H1 (cell line): ENCODE measurements at regions not wholly inside any gene's neighbourhood (a gene's known extent, or its start where the extent isn't known, plus 50 kb on each side); places are given as distances from the start of the nearest gene placed in this dataset.

Source experiments
- CTCF ChIA-PET: fragments of 300-600 bp; sonication (Branson Sonifier 250); formaldehyde crosslinking; loops from one replicate; lab custom pipeline; 2021; ENCODE audit not compliant: partially characterized antibody; lab: Charles Lee
- POLR2A ChIA-PET: fragments of 300-600 bp; sonication (Branson Sonifier 250); formaldehyde crosslinking; loops from one replicate; lab custom pipeline; 2021; ENCODE audit warnings: inconsistent platforms; ENCODE audit not compliant: partially characterized antibody; lab: Charles Lee
- DNase-seq, 2 experiments: peaks; one replicate each; pipeline versions ENCODE4 v3.0.0 to v3.0.0-alpha.2; 2010 to 2022; ENCODE audit warnings: low spot score in 2 of 2, low read depth in 1 of 2, mixed read lengths in 1 of 2
- FAIRE-seq: peaks from 2 replicates; lab custom pipeline; 2011; peaks lifted over from hg19 to GRCh38; lab: Jason Lieb, UNC
- H2AFZ ChIP-seq: 2 replicates; pipeline ENCODE4 v1.8.1; 2012; ENCODE audit warnings: low read length, inconsistent platforms
- H2AK5ac ChIP-seq: 2 replicates; pipeline ENCODE4 v1.6.1; 2013; ENCODE audit warnings: low read depth, low read length
- H2BK120ac ChIP-seq: replicated peaks from 2 replicates; pipeline ENCODE3; 2013; ENCODE audit warnings: low read depth, low read length, inconsistent platforms
- H2BK12ac ChIP-seq: 2 replicates; pipeline ENCODE4 v1.6.1; 2013; ENCODE audit warnings: low read depth, low read length
- H2BK15ac ChIP-seq: 2 replicates; pipeline ENCODE4 v1.6.1; 2013; ENCODE audit warnings: low read length
- H2BK20ac ChIP-seq: 2 replicates; pipeline ENCODE4 v1.6.1; 2013; ENCODE audit warnings: low read length
- H2BK5ac ChIP-seq: 2 replicates; pipeline ENCODE4 v1.6.1; 2013; ENCODE audit warnings: low read depth, low read length
- H3K14ac ChIP-seq: 2 replicates; pipeline ENCODE4 v1.6.1; 2013; ENCODE audit warnings: inconsistent platforms; ENCODE audit not compliant: insufficient read length
- H3K18ac ChIP-seq: 2 replicates; pipeline ENCODE4 v1.6.1; 2013; ENCODE audit warnings: low read length; ENCODE audit errors: extremely low read depth
- H3K23ac ChIP-seq: 2 replicates; pipeline ENCODE4 v1.6.1; 2013; ENCODE audit warnings: inconsistent platforms; ENCODE audit not compliant: insufficient read length
- H3K23me2 ChIP-seq: 2 replicates; pipeline ENCODE4 v1.6.1; 2013; ENCODE audit warnings: low read depth, low read length
- H3K27ac ChIP-seq: 2 replicates; pipeline ENCODE4 v1.6.1; 2011; ENCODE audit warnings: low read depth, low read length, inconsistent platforms
- H3K27me3 ChIP-seq, 4 experiments: replicated peaks in 1 of 4; 1 replicate in 1 of 4; 2 replicates in 3 of 4; pipeline versions ENCODE4 v1.6.1 to v1.8.1; 2011 to 2013; ENCODE audit warnings: low read length in 3 of 4, mild to moderate bottlenecking in 3 of 4, inconsistent platforms in 2 of 4, mixed read lengths in 2 of 4, moderate library complexity in 1 of 4; ENCODE audit not compliant: control insufficient read depth in 3 of 4, insufficient read depth in 3 of 4; ENCODE audit errors: extremely low read depth in 1 of 4
- H3K36me3 ChIP-seq, 4 experiments: 2 replicates each; pipeline versions ENCODE4 v1.6.1 to v1.8.1; 2011 to 2013; ENCODE audit warnings: mild to moderate bottlenecking in 4 of 4, low read length in 3 of 4, moderate library complexity in 2 of 4, control low read depth in 1 of 4, inconsistent platforms in 1 of 4; ENCODE audit not compliant: insufficient read depth in 4 of 4, control insufficient read depth in 2 of 4
- H3K4ac ChIP-seq: replicated peaks from 2 replicates; pipeline ENCODE3; 2013; ENCODE audit warnings: low read length, low read depth, mixed read lengths, inconsistent platforms; ENCODE audit not compliant: insufficient read length
- H3K4me1 ChIP-seq, 4 experiments: replicated peaks in 1 of 4; 1 replicate in 1 of 4; 2 replicates in 3 of 4; pipeline versions ENCODE4 v1.6.1 to v1.8.1; 2011 to 2013; ENCODE audit warnings: low read length in 3 of 4, inconsistent platforms in 2 of 4, mixed read lengths in 1 of 4; ENCODE audit not compliant: insufficient read depth in 4 of 4, control insufficient read depth in 3 of 4
- H3K4me2 ChIP-seq, 2 experiments: 2 replicates each; pipeline versions ENCODE4 v1.6.1 to v1.8.1; 2011 to 2013; ENCODE audit warnings: low read depth in 2 of 2, low read length in 2 of 2, control low read depth in 1 of 2, inconsistent platforms in 1 of 2, mild to moderate bottlenecking in 1 of 2; ENCODE audit not compliant: insufficient read depth in 1 of 2
- H3K4me3 ChIP-seq, 4 experiments: fragments of 200-600, 300-600 bp in 1 of 4; sonication (generic), shearing (Covaris generic), sonication (Bioruptor Twin) in 1 of 4; 2 replicates each; pipeline versions ENCODE4 v1.5.1 to v1.8.1; 2011 to 2016; ENCODE audit warnings: low read length in 4 of 4, low read depth in 3 of 4, control low read depth in 2 of 4, inconsistent platforms in 2 of 4, mild to moderate bottlenecking in 2 of 4, mixed read lengths in 1 of 4, moderate library complexity in 1 of 4; ENCODE audit not compliant: insufficient read depth in 2 of 4; ENCODE audit errors: extremely low read depth in 1 of 4
- H3K56ac ChIP-seq: replicated peaks from 2 replicates; pipeline ENCODE3; 2013; ENCODE audit warnings: low read depth, mild to moderate bottlenecking, mixed read lengths, low read length, inconsistent platforms; ENCODE audit not compliant: insufficient read length
- H3K79me1 ChIP-seq: 2 replicates; pipeline ENCODE4 v1.6.1; 2013; ENCODE audit warnings: low read depth, low read length, control low read depth
- H3K79me2 ChIP-seq, 2 experiments: 2 replicates each; pipeline versions ENCODE4 v1.6.1 to v1.8.1; 2012 to 2013; ENCODE audit warnings: low read length in 2 of 2, mild to moderate bottlenecking in 2 of 2, inconsistent platforms in 1 of 2; ENCODE audit not compliant: insufficient read depth in 2 of 2, control insufficient read depth in 1 of 2
- H3K9ac ChIP-seq, 4 experiments: replicated peaks in 1 of 4; 1 replicate in 1 of 4; 2 replicates in 3 of 4; pipeline versions ENCODE4 v1.6.1 to v1.8.1; 2011 to 2013; ENCODE audit warnings: low read depth in 3 of 4, low read length in 3 of 4, control low read depth in 2 of 4, mild to moderate bottlenecking in 2 of 4, moderate library complexity in 2 of 4, inconsistent platforms in 1 of 4; ENCODE audit errors: extremely low read depth in 1 of 4
- H3K9me3 ChIP-seq, 2 experiments: 2 replicates each; pipeline versions ENCODE4 v1.6.1 to v1.8.1; 2012 to 2013; ENCODE audit warnings: mild to moderate bottlenecking in 2 of 2, moderate library complexity in 2 of 2, control low read depth in 1 of 2, inconsistent platforms in 1 of 2, low read depth in 1 of 2, low read length in 1 of 2, mixed read lengths in 1 of 2; ENCODE audit not compliant: insufficient read depth in 2 of 2
- H4K20me1 ChIP-seq, 2 experiments: replicated peaks in 1 of 2; 2 replicates each; pipeline versions ENCODE3 to v1.8.1; 2011 to 2013; ENCODE audit warnings: inconsistent platforms in 2 of 2, low read length in 2 of 2, mild to moderate bottlenecking in 1 of 2; ENCODE audit not compliant: insufficient read depth in 2 of 2, control insufficient read depth in 1 of 2
- H4K5ac ChIP-seq: 2 replicates; pipeline ENCODE4 v1.6.1; 2013; ENCODE audit warnings: low read length, low read depth, mixed read lengths, inconsistent platforms; ENCODE audit not compliant: insufficient read length
- H4K8ac ChIP-seq: 2 replicates; pipeline ENCODE4 v1.8.0; 2013; ENCODE audit warnings: mild to moderate bottlenecking, moderate library complexity, low read length, inconsistent platforms; ENCODE audit not compliant: insufficient read depth; ENCODE audit errors: extremely low read depth
- H4K91ac ChIP-seq: replicated peaks from 2 replicates; pipeline ENCODE3; 2013; ENCODE audit warnings: low read length, mixed read lengths, inconsistent platforms; ENCODE audit not compliant: insufficient read length
- BCL11A ChIP-seq, 2 experiments: IDR thresholded peaks; one replicate each; pipeline ENCODE4 v1.6.1; 2011; ENCODE audit warnings: low read depth in 2 of 2, low read length in 2 of 2, mild to moderate bottlenecking in 2 of 2
- CBX8 ChIP-seq: fragments of 300-800, 300-1000 bp; sonication (generic); IDR thresholded peaks from 2 replicates; pipeline ENCODE4 v1.7.1; 2016; ENCODE audit warnings: low read depth, low read length, borderline replicate concordance
- EP300 ChIP-seq, 2 experiments: IDR thresholded peaks; 1 replicate in 1 of 2; 2 replicates in 1 of 2; pipeline ENCODE4 v1.6.1; 2011 to 2012; ENCODE audit warnings: low read depth in 2 of 2, low read length in 2 of 2, mild to moderate bottlenecking in 2 of 2, borderline replicate concordance in 1 of 2, inconsistent platforms in 1 of 2, moderate library complexity in 1 of 2
- NANOG ChIP-seq: IDR thresholded peaks from 2 replicates; pipeline ENCODE4 v1.6.1; 2011; ENCODE audit warnings: low read length, low read depth, mild to moderate bottlenecking, inconsistent platforms; ENCODE audit not compliant: insufficient read depth, poor library complexity, severe bottlenecking
- PHF8 ChIP-seq: fragments of 200-600 bp; sonication (generic); conservative IDR thresholded peaks from 2 replicates; pipeline ENCODE4 v1.7.1; 2012; ENCODE audit warnings: low read depth, mild to moderate bottlenecking, inconsistent platforms, low read length, moderate library complexity
- SAP30 ChIP-seq: fragments of 300-600 bp; sonication (generic); IDR thresholded peaks from 2 replicates; pipeline ENCODE4 v1.7.1; 2012; ENCODE audit warnings: low read length, moderate library complexity, mild to moderate bottlenecking, inconsistent platforms; ENCODE audit not compliant: insufficient read depth, insufficient replicate concordance
- SIX5 ChIP-seq: IDR thresholded peaks from 2 replicates; pipeline ENCODE4 v1.6.1; 2011; ENCODE audit warnings: mild to moderate bottlenecking, low read depth, low read length
- SRF ChIP-seq: IDR thresholded peaks from 2 replicates; pipeline ENCODE4 v1.6.1; 2011; ENCODE audit warnings: mild to moderate bottlenecking, low read depth, low read length, moderate library complexity
- WGBS, 2 experiments: shearing (Covaris generic) in 1 of 2; methylation state at CpG; one replicate each; pipeline versions ENCODE4 v1.1.6 to v1.1.7; 2013 to 2015; ENCODE audit warnings: low lambda C conversion rate in 2 of 2, mixed read lengths in 2 of 2, inconsistent platforms in 1 of 2, low coverage in 1 of 2, missing lambda C conversion rate in 1 of 2; ENCODE audit not compliant: insufficient replicate concordance in 2 of 2, insufficient coverage in 1 of 2, insufficient read length in 1 of 2; ENCODE audit errors: extremely low coverage in 1 of 2, missing lambda C conversion rate in 1 of 2; 5-methylcytosine and 5-hydroxymethylcytosine counted together
- TF ChIP-seq, protein P1 (sequence below): IDR thresholded peaks from 2 replicates; pipeline ENCODE4 v1.6.1; 2011; ENCODE audit warnings: low read depth, mild to moderate bottlenecking, low read length; ENCODE audit not compliant: insufficient read depth
- TF ChIP-seq, protein P2 (sequence below), 3 experiments: IDR thresholded peaks; 1 replicate in 2 of 3; 2 replicates in 1 of 3; pipeline versions ENCODE4 v1.5.1 to v1.6.1; 2011; ENCODE audit warnings: low read length in 3 of 3, mild to moderate bottlenecking in 3 of 3, inconsistent platforms in 2 of 3, low read depth in 1 of 3, moderate library complexity in 1 of 3; ENCODE audit not compliant: insufficient read depth in 1 of 3; ENCODE audit errors: control extremely low read depth in 1 of 3

DNA sequence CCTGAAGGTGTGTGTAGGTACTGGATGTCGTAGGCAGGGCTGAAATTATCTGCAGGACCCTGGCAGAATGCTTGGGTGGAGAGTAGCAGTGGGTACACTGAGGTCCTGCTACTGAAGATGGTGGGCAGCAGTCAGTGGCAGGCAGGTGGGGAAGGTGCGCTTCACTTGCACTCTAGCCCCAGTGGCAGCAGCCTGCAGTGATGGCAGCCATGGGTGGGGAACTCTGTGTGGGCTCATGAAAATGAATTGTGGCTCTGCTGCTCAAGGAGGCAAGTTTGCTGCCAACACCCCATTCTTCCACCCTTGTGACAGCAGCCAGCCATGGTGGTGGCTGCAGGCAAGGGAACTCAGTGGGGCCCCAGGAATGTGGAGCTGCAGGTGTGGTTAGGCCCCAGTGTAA lies 1242.7 kb upstream of the MIR17HG start:
- no peak overlapping the region for H3K56ac ChIP-seq
- no peaks in the 10 kb centered on the region for H3K9me3 ChIP-seq
- H3K9ac ChIP-seq = no peak overlapping the region
- ChIA-PET POLR2A (no interaction called here), CTCF (interaction anchor here (0.8 kb wide), 1 partner anchor 398 kb away, joined by 3 read pairs; no protein-coding TSS in a partner anchor)
- H3K18ac ChIP-seq = no peak overlapping the region; the same call in 1 of the 2 replicates
- H4K91ac ChIP-seq = no peak overlapping the region
- no peaks in the 10 kb centered on the region for H3K36me3 ChIP-seq
- H2AFZ ChIP-seq = no peak overlapping the region
- no peaks in the 10 kb centered on the region for H4K20me1 ChIP-seq
- H4K5ac ChIP-seq = no peak overlapping the region
- H3K79me2 ChIP-seq = no peaks in the 10 kb centered on the region
- DNase-seq = no peak
- no peaks in the 10 kb centered on the region for H3K27me3 ChIP-seq
- H3K4me1 ChIP-seq = peaks cover 0 to 2% (median 0%) of the 10 kb centered on the region in 4 experiments; a peak in 2 of 7 replicates
- no peak for FAIRE-seq
- no peak overlapping the region for H4K8ac ChIP-seq
- 96% methylated on average over 2 of the region's 2 CpGs; no CpG with 5 or more reads in 1 of the 2 experiments for WGBS, 2 experiments
- no peak overlapping the region for H3K4me3 ChIP-seq
- no peak overlapping the region for H2BK20ac ChIP-seq
- H2BK15ac ChIP-seq = 0 out of 2 replicates have a peak overlapping the region, but pooled peaks have one; percentile 72
- no peak overlapping the region for H3K23ac ChIP-seq
- peak overlapping the region; percentile 35; the same call in 1 of the 2 replicates for H2BK5ac ChIP-seq
- no peak overlapping the region for H3K27ac ChIP-seq
- H3K4me2 ChIP-seq = no peak overlapping the region
- H3K4ac ChIP-seq = no peak overlapping the region
- no peak overlapping the region for H2BK120ac ChIP-seq
- H3K79me1 ChIP-seq = no peaks in the 10 kb centered on the region
- H3K14ac ChIP-seq = no peak overlapping the region
- H2AK5ac ChIP-seq = no peak overlapping the region
- H2BK12ac ChIP-seq = peak overlapping the region; percentile 81; the same call in 1 of the 2 replicates
- H3K23me2 ChIP-seq = no peaks in the 10 kb centered on the region
- TF ChIP-seq SRF (no peak), NANOG (no peak), SIX5 (no peak), EP300 (IDR thresholded peaks at IDR 0.05; ENCODE audit: borderline replicate concordance in 1 of 2, low read depth in 2 of 2, low read length in 2 of 2) (no peak), PHF8 (no peak), SAP30 (no peak), CBX8 (no peak), BCL11A (IDR thresholded peaks at IDR 0.05; ENCODE audit: low read depth in 2 of 2, low read length in 2 of 2) (no peak)
- TF ChIP-seq, protein P1, sequence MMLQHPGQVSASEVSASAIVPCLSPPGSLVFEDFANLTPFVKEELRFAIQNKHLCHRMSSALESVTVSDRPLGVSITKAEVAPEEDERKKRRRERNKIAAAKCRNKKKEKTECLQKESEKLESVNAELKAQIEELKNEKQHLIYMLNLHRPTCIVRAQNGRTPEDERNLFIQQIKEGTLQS = no peak
- TF ChIP-seq, protein P2, sequence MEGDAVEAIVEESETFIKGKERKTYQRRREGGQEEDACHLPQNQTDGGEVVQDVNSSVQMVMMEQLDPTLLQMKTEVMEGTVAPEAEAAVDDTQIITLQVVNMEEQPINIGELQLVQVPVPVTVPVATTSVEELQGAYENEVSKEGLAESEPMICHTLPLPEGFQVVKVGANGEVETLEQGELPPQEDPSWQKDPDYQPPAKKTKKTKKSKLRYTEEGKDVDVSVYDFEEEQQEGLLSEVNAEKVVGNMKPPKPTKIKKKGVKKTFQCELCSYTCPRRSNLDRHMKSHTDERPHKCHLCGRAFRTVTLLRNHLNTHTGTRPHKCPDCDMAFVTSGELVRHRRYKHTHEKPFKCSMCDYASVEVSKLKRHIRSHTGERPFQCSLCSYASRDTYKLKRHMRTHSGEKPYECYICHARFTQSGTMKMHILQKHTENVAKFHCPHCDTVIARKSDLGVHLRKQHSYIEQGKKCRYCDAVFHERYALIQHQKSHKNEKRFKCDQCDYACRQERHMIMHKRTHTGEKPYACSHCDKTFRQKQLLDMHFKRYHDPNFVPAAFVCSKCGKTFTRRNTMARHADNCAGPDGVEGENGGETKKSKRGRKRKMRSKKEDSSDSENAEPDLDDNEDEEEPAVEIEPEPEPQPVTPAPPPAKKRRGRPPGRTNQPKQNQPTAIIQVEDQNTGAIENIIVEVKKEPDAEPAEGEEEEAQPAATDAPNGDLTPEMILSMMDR (IDR thresholded peaks at IDR 0.05; ENCODE audit: control extremely low read depth in 1 of 3, insufficient read depth in 1 of 3, low read depth in 1 of 3, low read length in 3 of 3) = no peak
